K562 (cell line): ENCODE measurements at regions not wholly inside any gene's neighbourhood (a gene's known extent, or its start where the extent isn't known, plus 50 kb on each side); places are given as distances from the start of the nearest gene placed in this dataset.

Experiments used
- ATAC-seq: fragments of 200-7000 bp; cut with Tn5 transposase; 3 replicates; pipeline ENCODE4 v1.9.1; 2020; ENCODE audit warnings: moderate library complexity
- BruUV-seq: library from RNA; stranded (reverse); fragments of 400-500 nt; replicated peaks from 2 replicates; lab custom pipeline; 2021; lab: Mats Ljungman, UMichigan
- CTCF ChIA-PET: fragments of 300-600 bp; formaldehyde crosslinking; extraction: SDS; loops from one replicate; lab custom pipeline; 2021; ENCODE audit warnings: low intra/inter-chr PET ratio; lab: Yijun Ruan, JAX
- POLR2A ChIA-PET: fragments of 300-600, 350-650 bp; sonication (Branson Sonifier 250); formaldehyde crosslinking; extraction: SDS; loops from one replicate; lab custom pipeline; 2021; ENCODE audit warnings: antibody characterized with exemption, inconsistent platforms; lab: Yijun Ruan, JAX
- DNase-seq, 4 experiments: peaks; one replicate each; pipeline versions ENCODE4 v3.0.0 to v3.0.0-alpha.2; 2011 to 2018; ENCODE audit warnings: low spot score in 3 of 4, mixed read lengths in 3 of 4; ENCODE audit errors: extremely low read depth in 1 of 4
- FAIRE-seq: peaks from 2 replicates; lab custom pipeline; 2011; peaks lifted over from hg19 to GRCh38; lab: Jason Lieb, UNC
- H2AFZ ChIP-seq: 2 replicates; pipeline ENCODE4 v1.6.0; 2011; ENCODE audit warnings: low read depth, low read length, control low read depth, inconsistent platforms
- H3K27ac ChIP-seq: fragments of 200-600 bp; 3 replicates; pipeline ENCODE4 v1.8.0; 2011; ENCODE audit warnings: low read depth, mild to moderate bottlenecking, control low read depth, inconsistent platforms, low read length, moderate library complexity, mixed read lengths; ENCODE audit errors: extremely low read depth
- H3K27me3 ChIP-seq, 2 experiments: fragments of 300-600 bp in 1 of 2; 2 replicates in 1 of 2; 3 replicates in 1 of 2; pipeline versions ENCODE4 v1.6.0 to v1.8.0; 2011; ENCODE audit warnings: inconsistent platforms in 2 of 2, low read length in 2 of 2, mild to moderate bottlenecking in 1 of 2, mixed read lengths in 1 of 2, moderate library complexity in 1 of 2; ENCODE audit not compliant: control insufficient read depth in 2 of 2, insufficient read depth in 2 of 2
- H3K36me3 ChIP-seq: fragments of 300-600 bp; 3 replicates; pipeline ENCODE4 v1.8.0; 2011; ENCODE audit warnings: mild to moderate bottlenecking, low read length, inconsistent platforms; ENCODE audit not compliant: control insufficient read depth, insufficient read depth
- H3K4me1 ChIP-seq, 2 experiments: fragments of 200-600 bp in 1 of 2; replicated peaks in 1 of 2; 2 replicates in 1 of 2; 3 replicates in 1 of 2; pipeline versions ENCODE4 v1.5.1 to v1.8.0; 2011; ENCODE audit warnings: inconsistent platforms in 2 of 2, low read length in 2 of 2, mild to moderate bottlenecking in 1 of 2, mixed read lengths in 1 of 2, moderate library complexity in 1 of 2; ENCODE audit not compliant: control insufficient read depth in 2 of 2, insufficient read depth in 2 of 2
- H3K4me2 ChIP-seq: 2 replicates; pipeline ENCODE4 v1.6.1; 2011; ENCODE audit warnings: low read length, control low read depth, inconsistent platforms, mixed read lengths; ENCODE audit not compliant: insufficient read depth
- H3K4me3 ChIP-seq: fragments of 200-600 bp; sonication (generic), shearing (Covaris generic); 2 replicates; pipeline ENCODE4 v1.5.1; 2016; ENCODE audit warnings: control low read depth, inconsistent platforms
- H3K79me2 ChIP-seq: fragments of 200-600 bp; 3 replicates; pipeline ENCODE4 v1.8.0; 2011; ENCODE audit warnings: low read length, inconsistent platforms; ENCODE audit not compliant: control insufficient read depth, insufficient read depth
- H3K9ac ChIP-seq, 2 experiments: 2 replicates each; pipeline versions ENCODE4 v1.6.0 to v1.6.1; 2011; ENCODE audit warnings: low read depth in 2 of 2, low read length in 2 of 2, control low read depth in 1 of 2, inconsistent platforms in 1 of 2, mild to moderate bottlenecking in 1 of 2, mixed read lengths in 1 of 2; ENCODE audit not compliant: insufficient read depth in 1 of 2
- H3K9me1 ChIP-seq: one replicate; pipeline ENCODE4 v1.6.0; 2011; ENCODE audit warnings: inconsistent platforms, mild to moderate bottlenecking, low read length, moderate library complexity; ENCODE audit not compliant: control insufficient read depth, insufficient read depth
- H3K9me3 ChIP-seq: replicated peaks from 2 replicates; pipeline ENCODE4 v1.5.1; 2011; ENCODE audit warnings: low read depth, low read length, inconsistent platforms; ENCODE audit not compliant: control insufficient read depth, insufficient read depth
- H4K20me1 ChIP-seq: replicated peaks from 2 replicates; pipeline ENCODE4 v1.6.1; 2011; ENCODE audit warnings: low read length, inconsistent platforms, mixed read lengths; ENCODE audit not compliant: control insufficient read depth, insufficient read depth
- BRD9 ChIP-seq: fragments of 450-650 bp; IDR thresholded peaks from 2 replicates; pipeline ENCODE4 v1.6.1; 2018; ENCODE audit warnings: low read depth; ENCODE audit not compliant: partially characterized antibody
- MAFK ChIP-seq: IDR thresholded peaks from 2 replicates; pipeline ENCODE4 v1.6.1; 2011; ENCODE audit warnings: low read length, improper control_type of control experiment
- NCOA2 ChIP-seq, 2 experiments: fragments of 450-650 bp; IDR thresholded peaks; 2 replicates each; pipeline ENCODE4 v1.6.1; 2018; ENCODE audit warnings: mild to moderate bottlenecking in 2 of 2, moderate library complexity in 1 of 2; ENCODE audit not compliant: partially characterized antibody in 2 of 2
- RERE ChIP-seq: sonication (generic); formaldehyde crosslinking; IDR thresholded peaks from 2 replicates; pipeline ENCODE4 v1.8.0; 2023; ENCODE audit warnings: missing genetic modification reagents, mild to moderate bottlenecking, borderline replicate concordance
- RFX1 ChIP-seq: fragments of 450-650 bp; IDR thresholded peaks from 2 replicates; pipeline ENCODE4 v1.6.1; 2016; ENCODE audit warnings: mild to moderate bottlenecking, moderate library complexity
- TFAM ChIP-seq: fragments of 250-450 bp; sonication (Bioruptor Pico); conservative IDR thresholded peaks from 2 replicates; pipeline ENCODE4 v1.5.0; 2021; ENCODE audit warnings: mild to moderate bottlenecking, moderate library complexity
- ZNF354B ChIP-seq: fragments of 250-450 bp; sonication (Bioruptor Pico); IDR thresholded peaks from 2 replicates; pipeline ENCODE4 v1.4.0; 2020
- ZNF830 ChIP-seq: fragments of 250-450 bp; sonication (Bioruptor Pico); IDR thresholded peaks from 2 replicates; pipeline ENCODE4 v1.5.0; 2021; ENCODE audit warnings: mild to moderate bottlenecking
- WGBS: fragments of 100-300 bp; shearing (Covaris generic); methylation state at CpG from one replicate; pipeline ENCODE4 v1.1.6; 2016; ENCODE audit warnings: low coverage, mixed read lengths; ENCODE audit not compliant: insufficient coverage; ENCODE audit errors: missing lambda C conversion rate; 5-methylcytosine and 5-hydroxymethylcytosine counted together
- in situ Hi-C: fragments of 300-500 bp; cut with MboI; formaldehyde crosslinking; loops from 4 replicates; pipeline ENCODE4 v1.15.0; 2018; ENCODE audit warnings: inconsistent platforms, mixed read lengths
- intact Hi-C: fragments of 100-400 bp; cut with micrococcal nuclease; formaldehyde crosslinking; loops from 2 replicates; pipeline ENCODE4 v1.14.2; 2022

DNA sequence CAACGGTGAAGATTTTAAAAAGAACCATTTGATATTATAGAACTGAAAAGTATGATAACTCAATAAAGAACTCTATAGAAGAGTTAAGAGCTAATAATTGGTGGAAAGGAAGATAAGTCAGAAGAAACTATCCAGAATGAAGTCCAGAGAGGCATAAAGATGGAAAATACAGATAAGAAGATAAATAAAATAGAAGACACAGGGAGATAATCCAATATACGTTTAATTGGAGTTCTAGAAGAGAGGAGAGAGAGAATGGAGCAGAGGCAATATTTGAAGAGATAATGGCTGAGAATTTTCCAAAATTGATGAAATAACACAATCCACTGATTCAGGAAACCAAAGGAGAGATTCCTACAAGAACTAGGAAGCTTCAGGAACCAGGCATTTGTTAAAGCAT lies 49.8 kb upstream of the EPHB3 start:
- WGBS = 0% methylated on average over 2 of the region's 2 CpGs
- Histone ChIP-seq H3K9me3 (no peaks in the 10 kb centered on the region), H2AFZ (no peak overlapping the region), H3K27me3 (peaks cover 13 to 48% of the 10 kb centered on the region in 2 experiments; a peak in 3 of 5 replicates), H3K9me1 (no peaks in the 10 kb centered on the region), H3K36me3 (no peaks in the 10 kb centered on the region), H3K27ac (no peak overlapping the region), H4K20me1 (no peaks in the 10 kb centered on the region), H3K4me3 (no peak overlapping the region), H3K4me1 (peaks cover 0 to 10% of the 10 kb centered on the region in 2 experiments; a peak in 2 of 5 replicates), H3K79me2 (no peaks in the 10 kb centered on the region), H3K4me2 (no peak overlapping the region), H3K9ac (no peak overlapping the region)
- ATAC-seq (no peak), DNase-seq (no peak), FAIRE-seq (no peak)
- in situ Hi-C loops (no loop called here), intact Hi-C loops (no loop called here)
- TF ChIP-seq TFAM (CRISPR knock-in tag) (no peak), RERE (CRISPR knock-in tag) (no peak), NCOA2 (IDR thresholded peaks at IDR 0.05; ENCODE audit: partially characterized antibody in 2 of 2) (no peak), ZNF830 (CRISPR knock-in tag) (no peak), ZNF354B (CRISPR knock-in tag) (no peak), BRD9 (no peak), RFX1 (no peak), MAFK (no peak)
- ChIA-PET CTCF (no interaction called here), POLR2A (interaction anchor here (0.7 kb wide), 1 partner anchor 169 kb away, joined by 3 read pairs; no protein-coding TSS in a partner anchor)
- BruUV-seq = no TSS peak
